ENCODE measurements at regions not wholly inside any gene's neighbourhood (a gene's known extent, or its start where the extent isn't known, plus 50 kb on each side); places are given as distances from the start of the nearest gene placed in this dataset.
A peak's percentile ranks its signal among the peaks of the same experiment; 100 is the strongest.

DNA sequence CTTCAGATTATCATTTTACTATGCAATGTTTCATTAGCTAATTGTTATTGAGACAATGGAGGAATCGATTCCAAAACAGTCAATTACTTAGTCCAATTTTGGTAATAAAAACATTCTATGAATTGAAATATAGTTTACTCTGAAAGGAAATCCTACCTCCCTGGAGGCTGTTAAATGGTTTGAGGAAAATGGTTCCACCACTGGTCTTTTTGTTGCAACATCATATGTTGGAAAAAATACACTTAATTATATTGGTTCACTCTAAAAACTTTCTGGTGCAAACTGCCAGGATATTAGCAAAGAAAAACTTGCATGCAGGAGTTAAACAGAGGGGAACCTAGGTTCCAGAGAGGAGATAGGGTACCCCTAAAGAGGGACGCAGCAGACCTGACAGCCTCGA lies 267.3 kb upstream of the LYZL1 start:
- FAIRE-seq, result no peak
- DNase-seq (ENCODE audit: low spot score), result no peak

DNA sequence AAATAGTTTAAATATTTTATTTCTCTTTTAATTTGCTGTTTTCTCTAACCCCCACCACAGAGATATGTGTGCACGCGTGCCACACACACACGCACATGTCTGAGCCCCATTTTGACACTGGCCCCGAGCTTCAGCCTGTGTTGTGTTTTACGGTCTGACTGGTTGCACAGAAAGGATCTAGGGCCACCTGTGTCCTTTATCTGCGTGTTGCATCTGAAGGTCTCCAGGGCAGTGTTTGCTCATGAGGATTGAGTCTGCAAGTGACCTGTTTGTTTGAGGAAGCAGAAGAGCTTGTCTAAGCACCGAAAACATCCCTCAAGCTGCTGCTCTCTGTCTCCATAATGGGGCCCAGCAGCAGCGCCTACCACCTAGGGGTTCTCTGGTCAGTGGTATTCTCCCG lies 266.4 kb upstream of the LYZL1 start:
- no peak for DNase-seq (ENCODE audit: low spot score)
- FAIRE-seq, result no peak

DNA sequence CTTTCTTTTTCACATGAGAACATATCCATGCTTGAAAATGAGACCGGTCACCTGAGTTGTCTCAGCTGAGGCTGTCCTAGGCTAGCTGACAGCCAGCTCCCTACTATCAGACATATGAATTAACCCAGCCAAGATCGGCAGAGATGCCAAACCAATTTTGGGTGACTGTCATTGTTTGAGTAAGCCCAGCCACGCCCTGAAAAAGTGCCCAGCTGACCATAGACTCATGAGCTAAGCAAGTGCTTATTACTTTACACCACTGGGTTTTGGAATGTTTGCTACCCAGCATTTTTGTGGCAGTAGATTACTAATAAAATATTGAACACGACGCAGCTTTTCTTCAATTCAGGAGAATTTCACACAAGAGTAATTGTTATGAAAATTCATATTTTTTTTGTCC lies 265.2 kb upstream of the LYZL1 start:
- FAIRE-seq (no peak), DNase-seq (ENCODE audit: low spot score) (no peak)

DNA sequence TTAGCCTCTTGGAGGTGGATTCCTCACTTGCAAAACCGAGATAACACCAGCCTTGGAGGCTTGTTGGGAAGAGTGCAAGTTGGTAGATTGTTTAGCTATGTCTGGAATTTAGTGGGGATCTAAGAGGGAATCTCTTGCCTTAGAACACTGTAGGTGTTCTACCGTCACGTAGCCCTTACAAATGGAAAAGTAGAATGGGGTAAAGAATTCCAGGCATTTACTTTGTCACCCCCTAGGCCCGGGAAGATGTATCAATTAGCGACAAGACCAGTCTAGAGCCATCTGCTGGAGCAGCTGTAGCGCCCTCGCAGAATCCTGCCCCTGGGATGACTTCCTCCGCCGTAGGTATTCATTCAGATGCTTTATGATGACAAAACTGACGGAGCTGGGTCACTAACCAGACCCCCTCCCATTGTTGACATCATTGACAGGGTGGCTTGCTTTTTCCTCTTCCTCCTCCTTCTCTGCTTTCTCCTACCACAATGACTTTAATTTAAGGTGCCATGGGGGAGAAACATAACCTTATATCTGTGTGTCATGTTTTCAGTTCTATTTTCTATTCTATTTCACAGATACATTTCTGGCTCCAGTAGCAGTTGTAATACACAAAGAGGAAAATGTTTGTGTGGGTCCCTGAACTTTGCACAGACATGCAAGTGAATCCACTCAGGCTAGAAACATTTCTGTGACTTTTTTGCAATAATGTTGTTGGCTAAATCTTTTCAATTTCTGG lies 262.6 kb upstream of the LYZL1 start:
- DNase-seq (ENCODE audit: low spot score) (no peak), FAIRE-seq (peak; percentile 20)

DNA sequence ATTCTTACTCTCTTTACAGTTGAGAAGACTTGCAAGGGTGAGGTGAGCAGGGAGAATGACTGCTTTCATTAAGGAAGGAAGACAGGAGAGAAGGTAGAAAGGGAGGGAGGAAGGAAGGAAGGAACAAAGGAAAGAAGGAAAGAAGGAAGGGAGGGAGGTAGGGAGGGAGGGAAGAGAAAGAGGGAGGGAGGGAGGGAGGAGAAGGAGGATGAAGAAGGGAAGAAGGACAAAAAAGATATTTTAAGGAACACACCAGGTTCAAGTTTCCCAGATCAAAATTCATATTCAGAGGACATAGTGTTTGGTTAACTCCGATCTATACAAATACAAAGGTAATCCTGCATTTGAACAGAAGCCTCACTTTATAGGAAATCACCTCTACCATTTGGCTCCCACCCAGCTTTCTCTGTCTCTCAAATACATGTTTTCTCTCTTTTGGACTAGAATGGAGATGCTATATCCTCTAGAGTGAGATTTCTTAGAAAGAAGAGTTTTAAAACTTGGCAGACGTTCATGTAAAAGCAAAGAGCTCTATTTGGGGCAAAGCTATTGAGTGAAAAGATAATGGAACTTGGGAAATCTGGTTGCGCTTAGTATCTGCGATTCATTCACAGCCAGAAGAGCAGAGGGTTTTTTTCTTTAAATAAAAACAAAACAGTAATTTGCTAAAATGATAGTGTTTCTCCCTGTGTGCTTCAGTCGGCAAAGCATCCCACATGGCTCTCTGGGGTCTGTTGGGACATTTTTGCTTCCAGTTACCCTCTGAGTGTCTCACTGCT lies 261.9 kb upstream of the LYZL1 start:
- no peak for DNase-seq (ENCODE audit: low spot score)

DNA sequence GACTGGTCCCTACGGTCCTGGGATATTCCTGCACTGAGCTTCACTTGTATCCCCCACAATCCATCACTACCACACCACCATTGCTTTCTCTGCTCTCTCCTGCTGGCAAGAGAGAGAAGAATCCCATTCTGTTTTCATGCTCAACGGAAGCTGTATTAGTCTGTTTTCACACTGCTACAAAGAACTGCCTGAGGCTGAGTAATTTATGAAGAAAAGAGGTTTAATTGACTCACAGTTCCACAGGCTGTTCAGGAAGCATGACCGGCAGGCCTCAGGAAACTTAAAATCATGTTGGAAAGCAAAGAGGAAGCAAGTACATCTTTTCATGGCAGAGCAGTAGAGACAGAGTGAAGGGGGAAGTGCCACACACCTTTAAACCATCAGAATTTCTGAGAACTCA lies 260.4 kb upstream of the LYZL1 start:
- DNase-seq (ENCODE audit: low spot score) (no peak), FAIRE-seq (no peak)

More for the DNA sequence above, 261.9 kb upstream of the LYZL1 start:
- FAIRE-seq, result no peak

DNA sequence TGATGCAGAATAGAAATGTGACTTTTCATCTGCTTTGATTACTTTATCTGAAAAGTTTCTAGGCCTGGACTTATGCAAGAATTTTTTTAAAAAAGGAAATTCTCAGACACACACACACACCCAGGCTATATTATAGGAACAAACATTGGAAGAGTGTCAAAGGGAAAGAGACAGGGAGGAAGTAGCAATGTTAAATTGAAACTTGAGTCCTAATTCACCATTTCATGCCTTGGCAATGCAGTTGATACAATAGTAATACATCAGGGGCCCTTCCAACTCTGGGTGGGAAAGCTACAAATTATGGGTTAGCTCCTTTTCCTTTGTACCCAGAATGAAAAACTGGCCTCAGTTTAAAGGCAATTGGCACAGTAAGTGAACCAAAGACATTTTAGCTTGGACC lies 258.0 kb upstream of the LYZL1 start:
- FAIRE-seq (no peak), DNase-seq (ENCODE audit: low spot score) (no peak)

DNA sequence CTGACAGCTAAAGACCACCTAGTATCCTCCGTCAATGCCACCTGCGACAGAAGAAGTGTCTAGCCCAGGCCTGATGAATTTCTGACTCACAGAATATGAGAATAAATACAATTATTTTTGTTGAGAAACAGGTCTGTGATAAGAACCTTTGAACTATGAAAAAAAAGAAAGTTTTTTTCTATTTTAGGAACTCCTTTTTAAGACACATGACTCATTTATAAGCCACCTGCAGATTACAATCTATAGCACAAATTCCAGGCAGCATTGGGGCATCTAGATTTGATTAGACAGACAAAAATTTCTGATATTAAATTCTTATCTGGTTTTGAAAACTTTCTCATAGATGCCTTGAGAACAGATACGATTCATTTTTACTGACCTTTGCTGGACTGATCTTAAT lies 256.7 kb upstream of the LYZL1 start:
- FAIRE-seq (no peak), DNase-seq (ENCODE audit: low spot score) (no peak)

DNA sequence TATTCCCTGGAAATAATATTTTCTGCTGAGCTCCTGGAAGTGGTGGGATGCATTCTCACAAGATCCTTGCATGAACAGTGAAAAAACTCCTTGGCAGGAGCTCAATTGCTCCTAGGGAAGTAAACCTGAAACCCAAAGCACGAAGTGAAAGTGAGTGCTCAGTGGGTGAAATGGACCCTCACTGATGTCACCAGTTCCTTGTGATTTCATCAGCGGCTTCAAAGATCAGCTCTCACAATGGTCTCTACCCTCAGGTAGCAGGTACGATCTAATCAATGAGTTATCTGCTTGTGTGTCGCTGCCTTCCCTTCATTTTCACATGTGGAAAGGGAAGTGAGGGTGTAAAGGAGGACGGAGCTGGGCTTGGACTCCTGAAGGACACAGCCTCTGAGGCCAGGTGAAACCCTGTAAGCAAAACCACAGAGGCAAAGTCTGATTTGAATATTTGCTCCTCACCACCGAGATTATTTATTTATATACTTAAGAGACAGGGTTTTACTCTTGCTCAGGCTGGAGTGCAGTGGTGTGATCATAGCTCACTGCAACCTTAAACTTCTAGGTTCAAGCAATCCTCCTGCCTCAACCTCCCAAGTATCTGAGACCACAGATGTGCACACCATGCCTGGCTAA lies 255.4 kb upstream of the LYZL1 start:
- peak; percentile 5 for FAIRE-seq

DNA sequence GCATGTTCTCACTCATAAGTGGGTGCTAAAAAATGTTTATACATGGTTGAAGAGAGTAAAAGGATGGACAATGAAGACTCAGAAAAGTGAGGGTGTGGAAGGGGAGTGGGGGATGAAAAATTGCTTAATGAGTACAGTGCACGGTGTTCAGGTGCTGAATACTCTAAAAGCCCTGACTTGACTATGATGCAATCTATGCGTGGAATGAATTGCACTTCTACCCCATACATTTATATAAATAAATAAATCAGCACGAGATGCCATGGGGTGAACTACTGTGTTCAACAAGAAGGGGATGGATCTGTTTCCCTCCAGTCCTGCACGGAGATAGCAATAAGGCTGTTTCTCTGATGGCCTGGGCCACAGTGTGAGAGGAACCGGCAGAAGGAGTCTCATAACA lies 254.3 kb upstream of the LYZL1 start:
- FAIRE-seq (no peak), DNase-seq (ENCODE audit: low spot score) (no peak)

More for the DNA sequence above, 255.4 kb upstream of the LYZL1 start:
- DNase-seq (ENCODE audit: low spot score), result no peak

DNA sequence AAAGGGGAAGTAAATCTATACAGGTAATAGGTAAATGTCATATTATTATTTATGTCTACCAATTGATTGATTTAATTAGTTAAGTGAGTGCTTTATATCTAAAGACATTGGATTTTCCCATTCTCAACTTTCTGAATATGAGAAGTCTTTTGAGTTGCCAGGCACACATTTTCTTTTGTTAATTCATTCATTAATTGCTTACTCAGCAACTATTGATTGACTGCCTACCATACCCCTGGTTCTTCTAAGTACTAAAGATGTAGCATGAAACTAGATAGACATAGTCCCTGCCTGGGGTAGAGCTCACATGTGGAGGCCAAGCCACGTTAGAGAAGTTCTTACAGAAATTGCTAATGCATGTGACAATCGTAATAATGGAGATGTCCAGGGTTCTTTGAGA lies 253.1 kb upstream of the LYZL1 start:
- no peak for DNase-seq (ENCODE audit: low spot score)
- no peak for FAIRE-seq

DNA sequence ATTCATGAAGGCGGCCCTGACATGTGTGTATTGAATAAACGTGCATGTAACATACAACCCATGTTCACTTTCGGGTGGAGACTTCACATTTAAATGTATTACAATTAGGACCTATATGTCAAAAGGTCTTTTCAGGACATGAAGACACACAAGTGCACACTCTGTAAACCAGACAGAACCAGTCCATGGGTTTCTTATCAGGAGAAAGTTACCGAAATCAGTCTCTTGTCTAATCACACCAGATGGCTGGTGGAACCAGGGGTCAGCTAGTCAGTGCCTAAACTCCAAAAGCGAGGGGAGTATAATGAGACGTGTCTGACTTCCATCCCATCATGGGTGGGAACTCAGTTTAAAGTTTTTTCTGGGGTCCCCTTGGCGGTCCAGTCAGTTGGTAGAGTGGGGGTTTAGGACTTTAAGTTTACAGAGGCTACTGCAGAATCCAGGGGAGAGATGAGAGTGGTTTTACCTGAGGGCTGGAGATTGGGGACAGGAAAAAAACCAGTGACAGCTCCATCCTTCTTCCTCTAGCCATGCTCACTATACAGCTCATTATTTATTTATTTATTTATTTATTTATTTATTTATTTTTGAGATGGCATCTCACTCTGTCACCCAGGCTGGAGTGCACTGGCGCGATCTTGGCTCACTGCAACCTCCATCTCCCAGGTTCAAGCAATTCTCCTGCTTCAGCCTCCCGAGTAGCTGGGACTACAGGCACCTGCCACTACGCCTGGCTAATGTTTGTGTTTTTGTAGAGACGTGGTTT lies 251.3 kb upstream of the LYZL1 start:
- FAIRE-seq, result no peak

DNA sequence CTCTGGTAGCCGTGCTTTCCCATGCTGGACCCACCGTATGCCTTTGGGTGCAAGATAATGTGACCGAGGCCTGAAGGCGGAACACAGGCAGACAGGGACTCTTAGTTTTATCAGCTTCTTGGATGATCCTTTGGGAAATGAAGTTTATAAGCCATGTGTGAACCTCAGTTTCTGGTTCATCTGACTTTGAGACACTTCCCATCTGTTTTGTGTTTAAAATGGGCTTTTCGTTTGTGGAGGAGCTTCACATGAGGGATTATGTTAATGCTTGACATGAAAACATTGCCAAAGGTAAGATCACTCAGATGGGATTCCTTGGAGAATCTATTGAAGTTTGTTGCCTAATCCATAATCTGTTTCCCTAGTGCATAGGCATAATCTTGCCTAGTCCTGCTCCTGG lies 249.8 kb upstream of the LYZL1 start:
- DNase-seq (ENCODE audit: low spot score) (no peak), FAIRE-seq (no peak)

More for the DNA sequence above, 251.3 kb upstream of the LYZL1 start:
- DNase-seq (ENCODE audit: low spot score), result no peak

DNA sequence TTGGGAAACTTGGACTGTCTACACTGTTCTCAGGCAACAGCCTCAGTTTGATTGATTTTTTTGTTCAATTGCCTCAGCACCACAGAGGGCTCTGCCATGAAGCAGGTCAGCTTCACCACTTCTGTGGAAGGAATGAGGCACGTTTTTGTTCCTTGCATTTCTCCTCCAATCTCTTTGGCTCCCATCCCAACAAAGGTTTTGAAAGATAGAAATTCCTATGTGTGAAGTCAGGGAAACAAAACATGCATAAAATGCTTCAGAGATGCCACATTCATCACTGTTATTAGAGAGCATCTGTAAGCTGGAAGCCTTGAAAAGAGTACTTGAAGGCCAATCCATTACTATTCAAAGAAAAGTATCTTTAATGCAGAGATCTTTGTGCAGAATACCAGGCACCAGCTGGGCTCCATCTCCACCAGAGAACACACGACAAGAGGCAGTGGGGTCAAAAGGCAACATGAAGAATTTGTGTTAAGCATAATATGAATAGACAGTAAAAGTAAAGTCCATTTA lies 249.1 kb upstream of the LYZL1 start:
- FAIRE-seq (no peak), DNase-seq (ENCODE audit: low spot score) (peak; percentile 48)

DNA sequence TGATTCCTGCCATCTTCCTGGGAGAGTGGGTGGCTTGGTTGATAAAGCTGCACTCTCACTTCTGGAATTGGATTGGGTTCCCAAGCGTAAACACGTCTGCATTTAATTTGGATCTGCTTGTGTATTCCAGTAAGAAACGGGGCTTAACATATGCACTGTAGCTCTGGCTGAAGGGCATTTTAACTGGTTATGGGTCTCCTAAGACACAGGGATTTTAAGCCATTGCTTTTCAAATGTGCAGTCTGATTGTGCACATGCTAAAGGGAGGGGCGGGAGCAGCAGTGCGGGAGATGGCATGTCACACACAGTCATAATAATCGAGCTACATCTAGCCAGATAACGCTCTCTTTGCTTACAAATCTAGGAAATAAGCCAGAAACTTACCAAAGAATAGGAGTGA lies 247.3 kb upstream of the LYZL1 start:
- no peak for DNase-seq (ENCODE audit: low spot score)
- no peak for FAIRE-seq

DNA sequence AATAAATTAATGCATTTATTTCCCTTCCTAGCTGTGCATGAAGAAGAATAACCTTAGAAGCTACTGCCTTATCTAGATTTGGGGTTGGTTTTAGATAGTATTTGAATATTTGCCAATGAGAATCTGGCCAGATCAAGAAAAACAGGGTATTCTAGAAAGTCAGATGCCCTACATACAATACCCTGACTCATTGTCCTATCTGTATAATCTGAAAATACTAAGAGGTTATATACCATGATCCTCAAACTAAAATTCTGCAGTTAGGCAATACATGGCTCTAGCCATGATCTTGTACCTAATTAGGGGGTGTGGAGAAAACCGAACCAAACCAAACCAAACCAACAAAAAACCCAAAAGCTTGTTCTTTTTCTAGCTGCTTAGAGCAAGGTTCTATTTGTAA lies 240.4 kb upstream of the LYZL1 start:
- FAIRE-seq (no peak), DNase-seq (ENCODE audit: low spot score) (no peak)

DNA sequence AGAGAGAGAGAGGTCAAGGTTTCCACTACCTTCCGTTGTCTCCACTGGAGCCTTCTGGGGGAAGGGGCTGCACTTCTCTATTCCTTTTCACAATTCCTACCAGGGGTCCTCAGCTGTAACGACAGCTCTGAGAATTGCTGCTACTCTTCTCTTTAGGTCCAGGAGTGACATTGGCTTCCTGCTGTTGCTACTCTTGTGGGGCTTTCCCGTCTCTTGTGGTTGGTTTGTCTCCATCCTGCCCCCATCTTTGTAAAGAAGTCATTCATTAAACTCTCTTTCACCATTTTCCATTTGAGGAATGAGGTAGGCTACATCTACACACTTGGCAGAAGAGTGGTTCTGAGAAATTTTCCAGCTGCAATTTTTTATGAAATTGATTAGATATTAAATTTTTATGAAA lies 238.8 kb upstream of the LYZL1 start:
- FAIRE-seq (no peak), DNase-seq (ENCODE audit: low spot score) (no peak)

DNA sequence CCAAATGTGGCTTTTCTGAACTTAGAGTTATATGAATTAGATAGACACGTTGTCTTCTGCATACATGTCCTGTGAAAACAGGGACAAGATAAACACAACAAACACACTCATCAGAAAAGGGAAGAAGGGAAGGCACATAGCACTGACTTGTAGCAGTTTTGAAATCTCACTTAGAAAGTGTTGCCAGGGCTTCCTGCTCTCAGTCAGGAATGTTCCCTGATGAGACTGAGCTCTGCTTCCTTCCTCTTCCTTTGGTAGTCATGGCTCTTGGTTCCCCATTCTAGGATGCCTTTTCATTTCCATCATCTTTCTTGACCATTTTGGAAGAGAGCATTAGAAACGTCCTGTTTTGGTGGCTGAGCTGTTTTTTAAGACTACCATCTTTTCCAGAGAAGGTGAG lies 233.8 kb upstream of the LYZL1 start:
- no peak for FAIRE-seq
- DNase-seq (ENCODE audit: low spot score), result no peak

DNA sequence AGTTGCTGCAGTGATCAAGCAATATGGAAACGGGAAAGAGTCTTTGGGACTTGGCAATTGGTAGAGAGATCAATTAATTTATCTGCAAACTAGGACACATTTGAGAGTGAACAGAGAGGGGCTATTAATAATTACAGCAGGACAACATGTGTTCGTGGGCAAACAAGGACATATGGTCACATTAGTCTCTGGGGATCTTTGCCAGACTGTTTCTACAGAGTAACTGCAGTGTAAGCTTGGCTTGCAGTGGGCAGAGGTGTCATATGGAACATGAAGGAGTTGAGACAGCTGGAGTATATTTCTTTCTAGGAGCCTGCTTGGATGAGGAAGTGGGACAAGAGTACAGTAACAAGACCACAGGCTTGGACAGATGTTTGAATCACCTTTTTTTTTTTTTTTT lies 232.1 kb upstream of the LYZL1 start:
- DNase-seq (ENCODE audit: low spot score) (no peak), FAIRE-seq (no peak)

DNA sequence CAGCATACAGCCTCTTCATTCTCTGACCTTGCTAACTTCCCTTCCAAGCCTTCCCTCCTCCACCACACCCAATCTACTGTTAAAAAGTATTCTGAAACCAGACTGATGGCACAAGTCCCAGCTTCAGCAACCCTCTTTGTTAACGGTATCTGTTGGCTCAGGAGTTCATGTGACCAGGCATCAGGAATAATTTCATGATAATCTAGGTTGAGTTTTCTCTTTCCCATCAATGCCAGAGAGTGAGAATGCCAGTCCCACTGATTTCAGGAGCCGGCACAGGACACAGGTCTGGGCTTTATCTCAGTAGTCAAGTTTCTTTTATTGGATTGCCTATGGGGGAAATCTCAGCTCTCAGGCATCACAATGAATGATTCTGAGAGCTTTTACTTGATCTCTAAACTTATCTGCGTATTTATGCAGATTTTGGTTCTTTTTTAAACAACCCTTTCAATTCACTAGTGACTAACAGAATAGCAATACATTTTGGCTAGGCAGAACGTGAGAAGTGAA lies 231.0 kb upstream of the LYZL1 start:
- DNase-seq (ENCODE audit: low spot score), result no peak
- no peak for FAIRE-seq

Data from urothelium cell line (cell line).